ENCODE measurements at regions not wholly inside any gene's neighbourhood (a gene's known extent, or its start where the extent isn't known, plus 50 kb on each side); places are given as distances from the start of the nearest gene placed in this dataset.
A peak's percentile ranks its signal among the peaks of the same experiment; 100 is the strongest.
"Not testable (repeated sequence)": the region's sequence is repeated elsewhere in the genome, so short reads cannot be mapped to it uniquely, and the experiment has no call there.

DNA sequence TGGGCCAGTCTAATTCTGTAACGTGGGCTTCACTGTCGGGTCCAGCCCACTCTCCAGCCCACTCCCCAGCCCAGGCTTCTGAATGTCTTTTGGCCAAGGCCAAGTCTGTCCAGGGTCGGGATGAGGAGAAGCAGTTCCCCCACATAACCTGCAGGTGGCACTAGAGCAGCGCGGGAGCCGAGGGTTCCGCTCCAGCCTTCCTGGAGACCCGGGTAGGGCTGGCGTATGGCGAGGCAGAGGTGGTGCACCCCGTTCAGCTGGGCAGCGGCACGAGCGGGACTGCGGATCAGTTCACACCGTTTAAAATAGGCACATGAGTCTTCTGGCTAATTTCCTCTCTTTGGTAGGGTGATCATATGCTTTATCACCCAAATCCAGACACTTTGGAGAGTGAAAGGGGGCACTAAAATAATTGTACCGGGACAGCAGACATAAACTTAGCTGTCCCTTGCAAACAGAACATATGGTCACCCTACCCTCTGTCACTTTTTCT, 185.9 kb downstream of the MSX2 start:
- peak; percentile 55 to 76 for DNase-seq (ENCODE audit: low read depth in 1 of 2, low spot score in 2 of 2)
- Histone ChIP-seq H3K27me3 (replicated peaks) (0 out of 2 replicates have a peak, but pooled peaks cover 2% of the 10 kb centered on the region), H3K4me1 (replicated peaks) (no peaks in the 10 kb centered on the region; the same call in 1 of the 2 replicates), H3K36me3 (no peaks in the 10 kb centered on the region), H3K4me3 (no peak overlapping the region), H3K27ac (no peak overlapping the region), H3K9me3 (replicated peaks) (no peaks in the 10 kb centered on the region)

DNA sequence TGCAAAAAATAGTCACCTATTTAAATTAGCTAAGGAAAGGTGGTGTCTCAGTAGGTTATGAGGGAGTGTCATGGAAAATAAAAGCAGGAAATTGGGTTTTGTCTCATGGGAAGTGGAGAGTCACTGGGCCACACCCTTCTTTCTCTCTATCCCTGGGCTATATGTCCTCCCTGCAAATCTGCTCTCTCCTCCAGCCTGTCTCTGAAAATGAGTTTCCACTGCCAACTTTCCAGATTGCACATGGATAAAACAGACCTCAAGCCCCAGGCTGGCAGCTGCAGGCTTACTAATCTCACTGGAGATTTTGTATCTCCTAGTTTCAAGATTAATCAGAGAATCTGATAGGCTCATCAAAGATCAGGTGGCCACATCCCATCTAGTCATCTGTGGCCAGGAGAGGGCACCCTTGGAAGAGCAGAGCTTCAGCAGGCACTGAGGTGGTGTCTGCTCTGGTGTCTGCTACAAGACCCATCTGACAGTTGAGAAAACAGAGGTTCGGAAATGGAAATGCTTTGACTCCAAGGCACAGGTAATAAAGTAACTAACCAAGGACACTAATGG, 178.9 kb downstream of the MSX2 start:
- Histone ChIP-seq H3K27me3 (replicated peaks) (0 out of 2 replicates have a peak, but pooled peaks cover 2% of the 10 kb centered on the region), H3K4me1 (replicated peaks) (no peaks in the 10 kb centered on the region), H3K36me3 (no peaks in the 10 kb centered on the region), H3K27ac (no peak overlapping the region), H3K4me3 (no peak overlapping the region), H3K9me3 (replicated peaks) (no peaks in the 10 kb centered on the region)
- DNase-seq (ENCODE audit: low read depth in 1 of 2, low spot score in 2 of 2), result no peak

DNA sequence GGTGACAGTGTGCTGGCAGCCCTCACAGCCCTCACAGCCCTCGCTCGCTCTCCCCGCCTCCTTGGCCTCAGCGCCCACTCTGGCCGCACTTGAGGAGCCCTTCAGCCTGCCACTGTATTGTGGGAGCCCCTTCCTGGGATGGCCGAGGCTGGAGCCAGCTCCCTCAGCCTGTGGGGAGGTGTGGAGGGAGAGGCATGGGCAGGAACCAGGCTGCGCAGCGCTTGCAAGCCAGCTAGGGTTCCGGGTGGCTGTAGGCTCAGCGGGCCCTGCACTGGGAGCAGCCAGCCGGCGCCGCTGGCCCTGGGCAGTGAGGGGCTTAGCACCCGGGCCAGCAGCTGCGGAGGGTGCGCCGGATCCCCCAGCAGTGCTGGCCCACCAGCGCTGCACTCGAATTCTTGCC, 177.0 kb downstream of the MSX2 start:
- Histone ChIP-seq H3K27me3 (replicated peaks) (no peaks in the 10 kb centered on the region), H3K4me1 (replicated peaks) (no peaks in the 10 kb centered on the region), H3K27ac (no peak overlapping the region), H3K36me3 (no peaks in the 10 kb centered on the region), H3K9me3 (replicated peaks) (no peaks in the 10 kb centered on the region), H3K4me3 (no peak overlapping the region)
- DNase-seq (ENCODE audit: low read depth in 1 of 2, low spot score in 2 of 2), result no peak

DNA sequence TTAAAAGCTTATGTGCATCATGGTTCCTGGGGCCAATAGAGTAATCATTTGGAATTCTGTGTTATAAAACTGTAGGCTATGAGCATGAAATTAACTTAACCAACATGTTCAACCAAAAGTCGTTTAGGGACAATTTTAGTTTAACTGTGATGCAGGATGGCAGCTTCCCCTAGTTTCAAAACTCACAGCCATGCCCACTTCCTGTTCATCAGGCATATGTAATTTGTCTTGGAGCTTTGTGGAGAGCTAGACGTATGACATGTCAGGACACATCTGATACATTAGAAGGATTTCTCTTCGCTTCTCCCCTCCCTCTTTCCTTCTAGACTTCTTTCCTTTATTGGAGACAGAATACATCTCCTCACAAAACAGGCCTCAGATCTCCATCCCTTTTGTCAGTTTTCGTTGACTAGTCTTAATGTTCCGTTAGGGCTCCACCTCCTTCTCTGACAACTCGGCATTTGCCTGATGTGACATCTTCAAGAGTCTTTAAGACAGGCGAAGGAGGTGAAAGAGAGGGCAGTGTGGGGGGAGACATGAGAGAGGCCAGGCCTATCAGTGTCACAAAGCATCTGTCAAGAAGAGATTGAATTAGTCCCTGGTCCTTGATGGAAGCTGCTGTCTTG, 176.0 kb downstream of the MSX2 start:
- DNase-seq (ENCODE audit: low read depth in 1 of 2, low spot score in 2 of 2), result no peak
- Histone ChIP-seq H3K4me3 (no peak overlapping the region), H3K9me3 (replicated peaks) (no peaks in the 10 kb centered on the region), H3K27ac (no peak overlapping the region), H3K36me3 (no peaks in the 10 kb centered on the region), H3K27me3 (replicated peaks) (no peaks in the 10 kb centered on the region), H3K4me1 (replicated peaks) (no peaks in the 10 kb centered on the region)

DNA sequence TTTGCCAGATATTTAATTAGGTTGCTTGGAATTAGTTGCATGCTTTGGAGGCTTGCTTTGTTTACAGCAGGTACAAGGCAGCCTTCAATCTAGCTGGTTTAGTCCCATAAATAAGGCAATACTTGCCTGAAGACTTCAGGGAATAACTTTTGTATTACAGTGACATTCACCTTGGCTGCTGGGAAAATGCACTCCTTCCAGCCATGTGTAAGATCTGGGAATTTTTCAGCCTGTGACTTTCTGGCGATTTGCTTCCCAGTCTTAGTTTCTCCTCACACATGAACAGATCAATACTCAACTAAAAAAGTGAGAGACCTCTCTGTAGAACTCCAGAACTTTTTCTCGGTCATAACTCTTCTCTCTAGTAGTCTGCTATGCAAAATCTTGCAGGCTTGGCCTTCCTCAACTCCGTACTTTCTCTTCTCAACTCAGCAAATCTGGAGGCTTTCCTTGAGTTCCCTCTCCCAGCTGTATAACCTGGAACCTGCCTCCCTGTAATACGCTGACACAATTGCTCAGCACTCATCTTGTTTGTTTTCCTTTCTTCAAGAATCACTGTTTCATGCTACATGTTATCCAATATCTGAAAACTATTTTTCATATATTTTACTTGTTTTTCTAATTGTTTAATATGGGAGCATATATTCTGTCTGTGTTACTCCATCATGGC, 173.0 kb downstream of the MSX2 start:
- H3K9me3 ChIP-seq (replicated peaks), result no peaks in the 10 kb centered on the region
- no peak overlapping the region for H3K4me3 ChIP-seq
- H3K27me3 ChIP-seq (replicated peaks), result no peaks in the 10 kb centered on the region
- no peaks in the 10 kb centered on the region for H3K36me3 ChIP-seq
- DNase-seq (ENCODE audit: low read depth in 1 of 2, low spot score in 2 of 2), result no peak
- no peaks in the 10 kb centered on the region for H3K4me1 ChIP-seq (replicated peaks)
- no peak overlapping the region for H3K27ac ChIP-seq

DNA sequence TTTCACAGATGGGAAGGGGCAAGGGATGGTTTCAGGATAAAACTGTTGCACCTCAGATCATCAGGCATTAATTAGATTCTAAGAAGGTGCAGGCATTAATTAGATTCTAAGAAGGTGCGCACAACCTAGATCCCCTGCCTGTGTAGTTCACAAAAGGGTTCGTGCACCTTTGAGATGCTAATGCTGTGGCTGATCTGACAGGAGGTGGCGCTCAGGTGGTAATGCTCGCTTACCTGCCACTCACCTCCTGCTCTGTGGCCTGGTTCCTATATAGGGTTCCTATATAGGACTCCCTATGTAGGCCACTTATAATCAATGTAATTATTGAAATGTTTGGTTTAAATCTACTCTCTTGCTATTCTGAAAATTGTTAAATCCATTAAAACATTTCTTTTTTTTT, 171.0 kb downstream of the MSX2 start:
- no peak for DNase-seq (ENCODE audit: low read depth in 1 of 2, low spot score in 2 of 2)
- no peak overlapping the region for H3K27ac ChIP-seq
- H3K36me3 ChIP-seq, result no peaks in the 10 kb centered on the region
- no peak overlapping the region for H3K4me3 ChIP-seq
- no peaks in the 10 kb centered on the region for H3K4me1 ChIP-seq (replicated peaks)
- no peaks in the 10 kb centered on the region for H3K9me3 ChIP-seq (replicated peaks)
- H3K27me3 ChIP-seq (replicated peaks), result no peaks in the 10 kb centered on the region

DNA sequence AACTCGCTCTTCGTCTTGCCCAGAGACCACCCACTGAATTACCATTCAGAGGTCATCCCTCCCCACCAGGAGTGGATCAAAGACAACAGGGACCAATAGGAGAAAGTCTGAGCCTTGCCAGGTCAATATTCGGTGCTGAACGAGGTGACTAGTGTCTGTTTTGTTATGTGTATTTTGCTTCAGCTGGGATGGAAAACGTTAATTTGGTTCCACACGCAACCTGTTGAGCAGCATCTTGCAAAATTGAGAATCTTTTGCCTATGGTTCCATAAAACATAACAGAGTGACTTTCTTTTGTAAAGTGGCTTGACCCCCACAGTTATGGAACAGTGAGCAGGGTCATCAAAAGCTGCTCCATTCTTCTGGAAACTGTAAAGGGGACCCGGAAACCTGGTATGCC, 168.4 kb downstream of the MSX2 start:
- DNase-seq (ENCODE audit: low read depth in 1 of 2, low spot score in 2 of 2), result no peak
- Histone ChIP-seq H3K27ac (no peak overlapping the region), H3K4me3 (no peak overlapping the region), H3K9me3 (replicated peaks) (no peaks in the 10 kb centered on the region), H3K27me3 (replicated peaks) (no peaks in the 10 kb centered on the region), H3K4me1 (replicated peaks) (no peaks in the 10 kb centered on the region), H3K36me3 (no peaks in the 10 kb centered on the region)

DNA sequence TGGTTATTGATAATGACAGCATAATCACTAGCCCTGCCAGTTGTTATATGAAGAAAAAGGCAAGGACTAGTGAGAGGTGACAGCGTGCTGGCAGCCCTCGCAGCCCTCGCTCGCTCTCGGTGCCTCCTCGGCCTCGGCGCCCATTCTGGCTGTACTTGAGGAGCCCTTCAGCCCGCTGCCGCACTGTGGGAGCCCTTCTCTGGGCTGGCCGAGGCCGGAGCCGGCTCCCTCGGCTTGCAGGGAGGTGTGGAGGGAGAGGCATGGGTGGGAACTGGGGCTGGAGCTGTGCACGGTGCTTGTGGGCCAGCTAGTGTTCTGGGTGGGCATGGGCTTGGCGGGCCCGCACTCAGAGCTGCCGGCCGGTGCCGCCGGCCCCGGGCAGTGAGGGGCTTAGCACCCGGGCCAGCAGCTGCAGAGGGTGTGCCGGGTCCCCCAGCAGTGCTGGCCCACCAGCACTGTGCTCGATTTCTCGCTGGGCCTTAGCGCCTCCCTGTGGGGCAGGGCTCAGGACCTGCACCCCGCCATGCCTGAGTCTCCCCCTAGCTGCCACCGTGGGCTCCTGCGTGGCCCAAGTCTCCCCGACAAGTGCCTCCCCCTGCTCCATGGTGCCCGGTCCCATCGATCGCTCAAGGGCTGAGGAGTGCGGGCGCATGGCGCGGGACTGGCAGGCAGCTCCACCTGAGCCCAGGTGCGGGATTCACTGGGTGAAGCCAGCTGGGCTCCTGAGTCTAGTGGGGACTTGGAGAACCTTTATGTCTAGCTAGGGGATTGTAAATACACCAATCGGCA, 156.2 kb downstream of the MSX2 start:
- H3K36me3 ChIP-seq; H3K27me3 ChIP-seq (replicated peaks); DNase-seq (ENCODE audit: low read depth in 1 of 2, low spot score in 2 of 2); H3K4me3 ChIP-seq; H3K27ac ChIP-seq; H3K9me3 ChIP-seq (replicated peaks); H3K4me1 ChIP-seq (replicated peaks): not testable (repeated sequence)

DNA sequence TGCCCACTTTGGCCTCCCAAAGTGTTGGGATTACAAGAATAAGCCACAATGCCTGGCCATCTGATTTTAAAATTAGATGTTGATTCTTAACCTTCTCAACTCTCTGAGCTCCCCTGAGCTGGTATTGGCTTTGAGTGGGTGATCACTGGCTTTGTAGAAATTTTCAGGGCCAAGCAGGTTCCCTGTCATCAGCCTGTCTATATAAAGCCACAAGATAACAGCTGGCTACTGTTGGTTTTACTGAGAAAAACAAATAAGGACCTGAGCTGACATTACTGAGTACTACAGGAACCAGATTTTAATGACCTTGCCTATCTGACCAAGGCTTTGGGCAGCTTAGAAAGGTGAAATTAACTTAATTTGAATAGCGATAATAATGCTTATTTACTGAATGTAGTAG, 153.6 kb downstream of the MSX2 start:
- Histone ChIP-seq H3K27ac (no peak overlapping the region), H3K36me3 (no peaks in the 10 kb centered on the region), H3K4me3 (no peak overlapping the region), H3K9me3 (replicated peaks) (no peaks in the 10 kb centered on the region; the same call in none of the 2 replicates), H3K27me3 (replicated peaks) (no peaks in the 10 kb centered on the region), H3K4me1 (replicated peaks) (no peaks in the 10 kb centered on the region)
- DNase-seq (ENCODE audit: low read depth in 1 of 2, low spot score in 2 of 2), result no peak

DNA sequence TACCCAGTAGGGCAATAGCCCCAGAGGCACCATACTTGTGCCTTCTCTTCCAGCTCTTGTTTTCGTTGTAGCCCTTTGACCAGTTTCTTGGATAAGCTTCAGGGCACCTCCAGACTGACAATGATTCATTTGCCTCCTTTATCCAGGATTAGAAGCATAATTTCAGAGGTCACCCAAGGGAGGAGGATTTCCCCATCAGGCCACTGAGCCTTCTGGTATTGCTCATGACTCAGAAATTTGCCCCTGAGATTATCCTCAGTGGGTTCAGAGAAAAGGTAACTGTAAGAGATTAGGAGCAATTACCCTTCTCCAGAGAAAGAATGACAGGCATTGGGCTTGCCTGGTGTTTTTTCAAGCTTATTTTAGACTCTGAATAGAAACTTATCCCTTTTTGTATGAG, 147.9 kb downstream of the MSX2 start:
- Histone ChIP-seq H3K27ac (no peak overlapping the region), H3K36me3 (no peaks in the 10 kb centered on the region), H3K4me1 (replicated peaks) (no peaks in the 10 kb centered on the region), H3K9me3 (replicated peaks) (no peaks in the 10 kb centered on the region; the same call in 1 of the 2 replicates), H3K27me3 (replicated peaks) (no peaks in the 10 kb centered on the region), H3K4me3 (no peak overlapping the region)
- DNase-seq (ENCODE audit: low read depth in 1 of 2, low spot score in 2 of 2), result no peak

DNA sequence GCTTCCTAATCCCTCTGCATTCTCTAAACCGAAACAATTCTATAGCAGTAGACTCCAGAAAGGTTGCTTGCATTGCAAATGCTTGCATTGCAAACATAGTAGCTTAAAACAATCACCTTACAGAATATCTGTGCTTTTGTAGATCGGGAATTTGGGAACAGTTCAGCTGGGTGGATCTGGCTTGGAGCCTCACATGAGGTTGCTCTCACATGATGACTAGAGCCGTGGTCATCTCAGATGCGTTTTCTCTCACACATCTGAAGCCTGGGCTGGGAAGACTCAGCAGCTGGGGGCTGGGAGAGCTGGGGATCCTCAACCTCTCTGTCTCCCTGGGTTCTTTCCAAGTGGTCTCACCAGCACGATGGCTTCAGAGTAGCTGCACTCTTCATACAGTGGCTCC, 127.8 kb downstream of the MSX2 start:
- no peak overlapping the region for H3K27ac ChIP-seq
- no peak for DNase-seq (ENCODE audit: low read depth in 1 of 2, low spot score in 2 of 2)
- no peaks in the 10 kb centered on the region for H3K4me1 ChIP-seq (replicated peaks)
- peaks cover 5% of the 10 kb centered on the region; the same call in 1 of the 2 replicates for H3K9me3 ChIP-seq (replicated peaks)
- no peaks in the 10 kb centered on the region for H3K36me3 ChIP-seq
- H3K27me3 ChIP-seq (replicated peaks), result no peaks in the 10 kb centered on the region
- no peak overlapping the region for H3K4me3 ChIP-seq

DNA sequence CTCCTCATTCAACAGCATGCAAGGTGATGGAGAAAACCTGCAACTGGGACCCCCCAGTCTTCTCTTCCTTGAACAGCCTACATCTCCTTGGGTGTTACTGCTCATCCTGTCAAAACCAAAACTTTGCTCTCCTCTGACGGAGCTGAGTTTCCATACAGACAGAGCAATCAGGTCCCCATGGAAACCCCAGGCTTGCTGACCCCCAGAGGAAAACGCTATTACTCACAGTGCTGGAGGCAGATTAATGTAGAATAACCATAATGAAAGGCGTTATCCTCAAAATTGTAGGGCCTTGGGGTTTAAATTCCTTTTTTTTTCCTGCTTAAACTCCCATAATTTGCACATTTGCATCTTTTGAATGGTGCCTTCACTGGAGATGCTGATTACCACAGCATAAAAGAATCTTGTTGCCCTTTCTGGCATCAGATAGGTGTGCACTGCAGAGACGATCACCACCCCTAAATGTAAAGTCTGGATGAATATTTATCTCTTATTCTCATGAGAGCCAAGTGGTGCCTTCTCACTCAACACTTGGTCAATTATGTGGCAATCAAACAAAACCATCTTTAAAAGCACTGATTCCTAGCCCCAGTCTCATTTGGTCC, 126.3 kb downstream of the MSX2 start:
- no peaks in the 10 kb centered on the region for H3K36me3 ChIP-seq
- DNase-seq (ENCODE audit: low read depth in 1 of 2, low spot score in 2 of 2), result no peak

DNA sequence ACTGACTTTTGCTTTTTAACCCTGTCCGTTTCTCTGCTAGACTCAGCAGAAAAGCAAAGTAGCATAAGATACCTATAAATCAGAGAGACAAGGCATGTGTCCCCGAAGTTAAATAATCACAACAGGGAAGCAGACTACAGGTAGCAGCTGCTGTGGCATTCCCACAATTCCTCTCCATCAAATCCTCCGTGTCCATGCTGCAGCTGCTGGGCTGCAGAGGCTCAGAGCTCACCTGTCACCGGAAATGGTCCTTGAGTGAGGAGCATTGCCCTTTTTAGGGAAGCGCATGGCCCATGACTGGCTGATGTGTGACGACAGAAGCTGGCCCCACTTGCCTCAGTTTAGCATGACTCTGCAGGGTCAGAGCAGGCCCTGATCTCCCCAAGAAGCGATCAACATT, 125.0 kb downstream of the MSX2 start:
- H3K27ac ChIP-seq, result no peak overlapping the region
- peaks cover 11% of the 10 kb centered on the region for H3K9me3 ChIP-seq (replicated peaks)
- DNase-seq (ENCODE audit: low read depth in 1 of 2, low spot score in 2 of 2), result no peak
- H3K4me1 ChIP-seq (replicated peaks), result no peaks in the 10 kb centered on the region
- H3K27me3 ChIP-seq (replicated peaks), result no peaks in the 10 kb centered on the region
- no peaks in the 10 kb centered on the region for H3K36me3 ChIP-seq
- no peak overlapping the region for H3K4me3 ChIP-seq

More for the DNA sequence above, 126.3 kb downstream of the MSX2 start:
- H3K4me1 ChIP-seq (replicated peaks), result no peaks in the 10 kb centered on the region
- no peak overlapping the region for H3K27ac ChIP-seq
- no peaks in the 10 kb centered on the region for H3K27me3 ChIP-seq (replicated peaks)
- H3K9me3 ChIP-seq (replicated peaks), result peaks cover 11% of the 10 kb centered on the region
- H3K4me3 ChIP-seq, result no peak overlapping the region
